ENCODE measurements at regions not wholly inside any gene's neighbourhood (a gene's known extent, or its start where the extent isn't known, plus 50 kb on each side); places are given as distances from the start of the nearest gene placed in this dataset.

GRCh38 chr6:137630666-137631065, 136.5 kb upstream of the OLIG3 start:
- Histone ChIP-seq H3K27me3 (ENCODE audit: control insufficient read depth, insufficient read depth, low read length) (peaks cover 13% of the 10 kb centered on the region), H3K14ac (replicated peaks; ENCODE audit: low read depth, low read length) (no peak overlapping the region), H3K9me3 (ENCODE audit: control insufficient read depth, insufficient read depth, low read length) (no peaks in the 10 kb centered on the region), H3K4me1 (ENCODE audit: control insufficient read depth, insufficient read depth, low read length) (no peaks in the 10 kb centered on the region), H3K79me1 (ENCODE audit: low read depth in 1 of 2, low read length in 2 of 2) (no peaks in the 10 kb centered on the region), H4K8ac (ENCODE audit: low read depth in 2 of 2, low read length in 2 of 2) (no peak overlapping the region), H4K20me1 (ENCODE audit: insufficient read depth, low read length) (no peaks in the 10 kb centered on the region), H2AFZ (replicated peaks; ENCODE audit: low read length, poor library complexity) (no peak overlapping the region), H3K23ac (ENCODE audit: low read depth, low read length) (no peak overlapping the region), H3K36me3 (ENCODE audit: control insufficient read depth, insufficient read depth, low read length) (no peaks in the 10 kb centered on the region), H3K9ac (ENCODE audit: low read depth, low read length) (no peak overlapping the region), H2BK120ac (ENCODE audit: low read depth, low read length) (no peak overlapping the region), H2BK5ac (ENCODE audit: low read depth, low read length, poor library complexity, severe bottlenecking) (no peak overlapping the region), H2AK9ac (replicated peaks; ENCODE audit: low read depth, low read length, poor library complexity) (no peak overlapping the region), H3K9me1 (ENCODE audit: insufficient read depth, low read length) (no peaks in the 10 kb centered on the region), H3K27ac (ENCODE audit: insufficient read depth, low read length) (no peak overlapping the region), H3K56ac (ENCODE audit: extremely low read depth, insufficient read depth, low read length) (no peak overlapping the region), H4K5ac (ENCODE audit: low read depth, low read length) (no peak overlapping the region), H3K4me3 (ENCODE audit: insufficient read depth, low read depth, low read length) (no peak overlapping the region), H3K4ac (ENCODE audit: low read depth, low read length) (no peak overlapping the region), H2BK20ac (ENCODE audit: low read depth, low read length) (no peak overlapping the region), H2BK15ac (ENCODE audit: low read depth, low read length) (no peak overlapping the region), H3K18ac (ENCODE audit: low read depth, low read length) (no peak overlapping the region), H3K4me2 (ENCODE audit: low read depth, low read length) (no peak overlapping the region), H4K91ac (ENCODE audit: insufficient read depth, low read depth, low read length) (no peak overlapping the region), H2AK5ac (ENCODE audit: low read depth, low read length) (no peak overlapping the region)
- no CpG with 5 or more reads among the region's 1 CpG for WGBS, 2 experiments (ENCODE audit: extremely low coverage in 2 of 2, insufficient read length in 1 of 2)
- CTCF ChIA-PET: interaction anchor here (0.6 kb wide), 1 partner anchor 29 kb away, joined by 4 read pairs; no protein-coding TSS in a partner anchor
- intact Hi-C loops (cut with micrococcal nuclease): no loop called here
- POLR2A ChIA-PET (ENCODE audit: unreplicated experiment): no interaction called here
- ATAC-seq (ENCODE audit: low read depth) (no peak), DNase-seq (no peak)
- dilution Hi-C loops (cut with HindIII; ENCODE audit: low sequenced_read_pairs, unreplicated experiment): no loop called here
- no peak for TF ChIP-seq RFX5 (IDR thresholded peaks at IDR 0.05; ENCODE audit: low read depth, low read length)
- TF ChIP-seq MXI1 (IDR thresholded peaks at IDR 0.05; ENCODE audit: borderline replicate concordance, low read depth, low read length): no peak
- TF ChIP-seq SMC3 (IDR thresholded peaks at IDR 0.05; ENCODE audit: low read depth, low read length): no peak
- no peak for TF ChIP-seq CEBPB (IDR thresholded peaks at IDR 0.05; ENCODE audit: low read depth, low read length)
- no peak for TF ChIP-seq CTCF (conservative IDR thresholded peaks at IDR 0.05; ENCODE audit: low read depth, low read length)
- TF ChIP-seq, protein P1, sequence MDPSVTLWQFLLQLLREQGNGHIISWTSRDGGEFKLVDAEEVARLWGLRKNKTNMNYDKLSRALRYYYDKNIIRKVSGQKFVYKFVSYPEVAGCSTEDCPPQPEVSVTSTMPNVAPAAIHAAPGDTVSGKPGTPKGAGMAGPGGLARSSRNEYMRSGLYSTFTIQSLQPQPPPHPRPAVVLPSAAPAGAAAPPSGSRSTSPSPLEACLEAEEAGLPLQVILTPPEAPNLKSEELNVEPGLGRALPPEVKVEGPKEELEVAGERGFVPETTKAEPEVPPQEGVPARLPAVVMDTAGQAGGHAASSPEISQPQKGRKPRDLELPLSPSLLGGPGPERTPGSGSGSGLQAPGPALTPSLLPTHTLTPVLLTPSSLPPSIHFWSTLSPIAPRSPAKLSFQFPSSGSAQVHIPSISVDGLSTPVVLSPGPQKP (IDR thresholded peaks at IDR 0.05; ENCODE audit: borderline replicate concordance, low read depth, low read length): no peak
- TF ChIP-seq MAZ (IDR thresholded peaks at IDR 0.05; ENCODE audit: borderline replicate concordance, low read depth, low read length): no peak
- TF ChIP-seq USF2 (IDR thresholded peaks at IDR 0.05; ENCODE audit: low read depth, low read length): no peak
- TF ChIP-seq FOS (IDR thresholded peaks at IDR 0.05; ENCODE audit: low read depth, low read length): no peak
- TF ChIP-seq RCOR1 (IDR thresholded peaks at IDR 0.05; ENCODE audit: insufficient replicate concordance, low read length): no peak
- TF ChIP-seq NFE2L2 (IDR thresholded peaks at IDR 0.05; ENCODE audit: low read depth, low read length): no peak
- TF ChIP-seq BHLHE40 (IDR thresholded peaks at IDR 0.05; ENCODE audit: low read depth, low read length): no peak
- TF ChIP-seq RAD21 (IDR thresholded peaks at IDR 0.05; ENCODE audit: low read length): no peak
- TF ChIP-seq MAFK (IDR thresholded peaks at IDR 0.05; ENCODE audit: low read depth, low read length): no peak
- TF ChIP-seq POLR2A (IDR thresholded peaks at IDR 0.05; ENCODE audit: low read depth, low read length): no peak
- TF ChIP-seq CHD1 (IDR thresholded peaks at IDR 0.05; ENCODE audit: low read depth, low read length): no peak
- no TSS peak for BruUV-seq (replicated peaks)
- in situ Hi-C loops (cut with MboI; ENCODE audit: low sequenced_read_pairs): no loop called here
